ENCODE measurements at regions not wholly inside any gene's neighbourhood (a gene's known extent, or its start where the extent isn't known, plus 50 kb on each side); places are given as distances from the start of the nearest gene placed in this dataset.

DNA sequence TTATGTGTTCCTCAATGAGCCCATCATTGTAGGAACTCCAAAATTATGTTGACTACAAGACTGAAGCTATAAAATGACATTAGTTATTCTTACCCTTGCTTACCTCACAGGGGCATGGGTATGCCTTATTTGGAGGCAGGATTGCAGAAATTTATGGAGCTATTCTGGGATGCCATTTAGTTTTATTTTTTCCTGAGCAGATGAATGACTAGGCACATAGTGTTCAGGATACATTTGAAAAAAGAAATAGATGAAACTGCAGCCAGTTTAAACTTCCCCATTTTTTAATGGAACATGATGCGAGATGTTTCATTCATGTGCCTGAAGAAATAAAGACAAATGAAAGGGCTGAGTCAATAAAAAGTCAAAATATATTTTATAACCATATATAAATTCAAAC, 399.2 kb upstream of the JAG1 start:
- TF ChIP-seq, protein P1, sequence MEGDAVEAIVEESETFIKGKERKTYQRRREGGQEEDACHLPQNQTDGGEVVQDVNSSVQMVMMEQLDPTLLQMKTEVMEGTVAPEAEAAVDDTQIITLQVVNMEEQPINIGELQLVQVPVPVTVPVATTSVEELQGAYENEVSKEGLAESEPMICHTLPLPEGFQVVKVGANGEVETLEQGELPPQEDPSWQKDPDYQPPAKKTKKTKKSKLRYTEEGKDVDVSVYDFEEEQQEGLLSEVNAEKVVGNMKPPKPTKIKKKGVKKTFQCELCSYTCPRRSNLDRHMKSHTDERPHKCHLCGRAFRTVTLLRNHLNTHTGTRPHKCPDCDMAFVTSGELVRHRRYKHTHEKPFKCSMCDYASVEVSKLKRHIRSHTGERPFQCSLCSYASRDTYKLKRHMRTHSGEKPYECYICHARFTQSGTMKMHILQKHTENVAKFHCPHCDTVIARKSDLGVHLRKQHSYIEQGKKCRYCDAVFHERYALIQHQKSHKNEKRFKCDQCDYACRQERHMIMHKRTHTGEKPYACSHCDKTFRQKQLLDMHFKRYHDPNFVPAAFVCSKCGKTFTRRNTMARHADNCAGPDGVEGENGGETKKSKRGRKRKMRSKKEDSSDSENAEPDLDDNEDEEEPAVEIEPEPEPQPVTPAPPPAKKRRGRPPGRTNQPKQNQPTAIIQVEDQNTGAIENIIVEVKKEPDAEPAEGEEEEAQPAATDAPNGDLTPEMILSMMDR (conservative IDR thresholded peaks at IDR 0.05; ENCODE audit: low read length): no peak
- TF ChIP-seq EZH2phosphoT487 (IDR thresholded peaks at IDR 0.05; ENCODE audit: borderline replicate concordance, low read depth, low read length): no peak
